ENCODE measurements at regions not wholly inside any gene's neighbourhood (a gene's known extent, or its start where the extent isn't known, plus 50 kb on each side); places are given as distances from the start of the nearest gene placed in this dataset.
A peak's percentile ranks its signal among the peaks of the same experiment; 100 is the strongest.

- no peak for DNase-seq
Measured at GRCh38 chr20:59499863-59500262, 104.5 kb upstream of the PHACTR3 start.

- DNase-seq = no peak
Measured at GRCh38 chr20:59508729-59509128, 95.6 kb upstream of the PHACTR3 start.

GRCh38 chr20:59512651-59513050 is 91.7 kb upstream of the PHACTR3 start:
- DNase-seq = no peak

GRCh38 chr20:59514554-59514953 is 89.8 kb upstream of the PHACTR3 start:
- no peak for DNase-seq

- DNase-seq = peak; percentile 5 to 32
Measured at GRCh38 chr20:59515013-59515905, 89.1 kb upstream of the PHACTR3 start.

- no peak for DNase-seq
Measured at GRCh38 chr20:59515906-59516209, 88.5 kb upstream of the PHACTR3 start.

- DNase-seq = peak; percentile 72 to 78
Measured at GRCh38 chr20:59518881-59519706, 85.2 kb upstream of the PHACTR3 start.

GRCh38 chr20:59519707-59520014 is 84.7 kb upstream of the PHACTR3 start:
- DNase-seq = no peak

- DNase-seq = no peak
Measured at GRCh38 chr20:59520814-59521213, 83.5 kb upstream of the PHACTR3 start.

- DNase-seq = peak; percentile 32 to 37
Measured at GRCh38 chr20:59525500-59526241, 78.7 kb upstream of the PHACTR3 start.

GRCh38 chr20:59526242-59527225 is 77.8 kb upstream of the PHACTR3 start:
- DNase-seq = peak; percentile 39 to 70

GRCh38 chr20:59530782-59531181 is 73.6 kb upstream of the PHACTR3 start:
- DNase-seq = no peak

- no peak for DNase-seq
Measured at GRCh38 chr20:59537991-59538390, 66.3 kb upstream of the PHACTR3 start.

- no peak for DNase-seq
Measured at GRCh38 chr20:59547596-59547995, 56.7 kb upstream of the PHACTR3 start.

Data from Kasumi-1 (cell line).